ENCODE measurements at regions not wholly inside any gene's neighbourhood (a gene's known extent, or its start where the extent isn't known, plus 50 kb on each side); places are given as distances from the start of the nearest gene placed in this dataset.

GRCh38 chr20:4521170-4521968, 164.9 kb upstream of the PRNP start:
- RAD21 ChIA-PET (ENCODE audit: unreplicated experiment): no interaction called here
- TF ChIP-seq CEBPZ (IDR thresholded peaks at IDR 0.05; ENCODE audit: low read depth, low read length) (no peak), SPI1 (IDR thresholded peaks at IDR 0.05; ENCODE audit: borderline replicate concordance, insufficient read depth, low read depth, low read length) (no peak), TBL1XR1 (IDR thresholded peaks at IDR 0.05; ENCODE audit: low read depth, low read length) (no peak), NFYA (IDR thresholded peaks at IDR 0.05; ENCODE audit: borderline replicate concordance, low read depth, low read length) (no peak), NR2C1 (IDR thresholded peaks at IDR 0.05) (no peak), RUNX3 (IDR thresholded peaks at IDR 0.05; ENCODE audit: low read length) (no peak), LARP7 (IDR thresholded peaks at IDR 0.05) (no peak), ZNF384 (IDR thresholded peaks at IDR 0.05; ENCODE audit: borderline replicate concordance, low read depth, low read length) (no peak), E4F1 (IDR thresholded peaks at IDR 0.05; ENCODE audit: borderline replicate concordance, partially characterized antibody) (no peak)
- CTCF ChIA-PET: no interaction called here
- intact Hi-C loops (cut with micrococcal nuclease; ENCODE audit: unreplicated experiment) (no loop called here), in situ Hi-C loops (cut with MboI) (no loop called here)
- no peaks in the 10 kb centered on the region for H3K9me3 ChIP-seq (replicated peaks; ENCODE audit: control insufficient read depth, insufficient read depth, low read length)
- no peak overlapping the region for H3K27ac ChIP-seq (ENCODE audit: control insufficient read depth, insufficient read depth)
- H3K4me2 ChIP-seq (ENCODE audit: control insufficient read depth, insufficient read depth): no peak overlapping the region
- no TSS peak for BruUV-seq (replicated peaks)
- POLR2A ChIA-PET: no interaction called here
- FAIRE-seq (no peak), ATAC-seq (no peak), DNase-seq (ENCODE audit: low read depth, low spot score) (no peak)
- H3K79me2 ChIP-seq (ENCODE audit: control insufficient read depth, insufficient read depth, low read length): no peaks in the 10 kb centered on the region
- SMC1A ChIA-PET (ENCODE audit: uncharacterized antibody, unreplicated experiment): no interaction called here
- H3K36me3 ChIP-seq (ENCODE audit: control insufficient read depth in 2 of 2, insufficient read depth in 2 of 2, low read length in 1 of 2): no peaks in the 10 kb centered on the region
- WGBS (ENCODE audit: insufficient coverage, insufficient replicate concordance, low lambda C conversion rate, missing lambda C conversion rate): 17% methylated on average over 16 of the region's 16 CpGs
- no peak overlapping the region for H2AFZ ChIP-seq (ENCODE audit: control insufficient read depth, low read depth, low read length)
- H4K20me1 ChIP-seq (ENCODE audit: control insufficient read depth, insufficient read depth): no peaks in the 10 kb centered on the region
- H3K27me3 ChIP-seq (replicated peaks in 1 of 2; ENCODE audit: control insufficient read depth in 2 of 2, insufficient read depth in 2 of 2, low read length in 1 of 2): no peaks in the 10 kb centered on the region
- no peak overlapping the region for H3K9ac ChIP-seq (ENCODE audit: control insufficient read depth, insufficient read depth, low read length)
- H3K4me1 ChIP-seq (ENCODE audit: control insufficient read depth, insufficient read depth, low read length): no peaks in the 10 kb centered on the region
- no peak overlapping the region for H3K4me3 ChIP-seq

Measured in GM12878 (cell line).